HL-60 (cell line): ENCODE measurements at regions not wholly inside any gene's neighbourhood (a gene's known extent, or its start where the extent isn't known, plus 50 kb on each side); places are given as distances from the start of the nearest gene placed in this dataset.
"Not testable (repeated sequence)": the region's sequence is repeated elsewhere in the genome, so short reads cannot be mapped to it uniquely, and the experiment has no call there.

Source experiments
- CTCF ChIP-seq: IDR thresholded peaks from one replicate; pipeline ENCODE4 v1.5.1; 2011; ENCODE audit warnings: low read length, control low read depth, inconsistent platforms; ENCODE audit not compliant: insufficient read depth
- POLR2AphosphoS5 ChIP-seq: IDR thresholded peaks from 2 replicates; pipeline ENCODE4 v1.6.1; 2012; ENCODE audit warnings: low read depth

GRCh38 chr2:194511070-194511469, 1146.0 kb upstream of the SLC39A10 start:
- TF ChIP-seq CTCF, POLR2AphosphoS5: not testable (repeated sequence)
